Vagina (tissue), 2 donors: ENCODE measurements at regions not wholly inside any gene's neighbourhood (a gene's known extent, or its start where the extent isn't known, plus 50 kb on each side); places are given as distances from the start of the nearest gene placed in this dataset.

Experiments
- CTCF ChIP-seq, 3 experiments: fragments of 450-650 bp in 2 of 3; fragments of 200-600 bp in 1 of 3; sonication (generic) in 1 of 3; IDR thresholded peaks; one replicate each; pipeline ENCODE4 v1.5.1; 2017 to 2019; ENCODE audit warnings: antibody characterized with exemption in 3 of 3, mild to moderate bottlenecking in 2 of 3, moderate library complexity in 2 of 3
- POLR2A ChIP-seq, 2 donors: fragments of 450-650 bp; IDR thresholded peaks; one replicate each; pipeline ENCODE4 v1.6.1; 2017; ENCODE audit warnings: antibody characterized with exemption in 2 of 2, mild to moderate bottlenecking in 2 of 2, moderate library complexity in 2 of 2
- POLR2AphosphoS5 ChIP-seq, 2 donors: sonication (generic); formaldehyde crosslinking; IDR thresholded peaks; one replicate each; pipeline ENCODE4 v1.9.0; 2017; ENCODE audit warnings: antibody characterized with exemption in 2 of 2, mild to moderate bottlenecking in 2 of 2, low read depth in 1 of 2; ENCODE audit not compliant: insufficient read depth in 1 of 2

GRCh38 chr10:125252937-125253336 lies 92.6 kb upstream of the CTBP2 start:
- TF ChIP-seq CTCF (IDR thresholded peaks at IDR 0.05): no peak
- TF ChIP-seq POLR2A (IDR thresholded peaks at IDR 0.05): no peak
- TF ChIP-seq POLR2AphosphoS5 (IDR thresholded peaks at IDR 0.05; ENCODE audit: insufficient read depth in 1 of 2, low read depth in 1 of 2): no peak
